Stomach (tissue), 8 donors: ENCODE measurements at regions not wholly inside any gene's neighbourhood (a gene's known extent, or its start where the extent isn't known, plus 50 kb on each side); places are given as distances from the start of the nearest gene placed in this dataset.

Experiments used
- DNase-seq, 2 donors: peaks; one replicate each; pipeline versions ENCODE4 v3.0.0 to v3.0.0-alpha.2; 2013 to 2019
- H3K27ac ChIP-seq, 5 donors: fragments of 200-600 bp in 4 of 5; sonication (generic) in 4 of 5; one replicate each; pipeline ENCODE4 v1.5.1; 2013 to 2019; ENCODE audit warnings: mild to moderate bottlenecking in 1 of 5, moderate library complexity in 1 of 5
- H3K27me3 ChIP-seq, 3 donors: fragments of 200-600 bp; sonication (generic); one replicate each; pipeline ENCODE4 v1.5.1; 2017 to 2019; ENCODE audit warnings: mixed run types in 1 of 3
- H3K36me3 ChIP-seq, 4 donors: fragments of 200-600 bp; sonication (generic); 1 replicate in 3 of 4; 2 replicates in 1 of 4; pipeline ENCODE4 v1.5.1; 2016 to 2019
- H3K4me1 ChIP-seq, 4 donors: fragments of 200-600 bp; sonication (generic); one replicate each; pipeline ENCODE4 v1.5.1; 2016 to 2019
- H3K4me3 ChIP-seq, 4 donors: fragments of 200-600 bp; sonication (generic) in 3 of 4; one replicate each; pipeline ENCODE4 v1.5.1; 2016 to 2019; ENCODE audit warnings: mild to moderate bottlenecking in 1 of 4
- H3K9me3 ChIP-seq, 4 donors: fragments of 200-600 bp; sonication (generic); one replicate each; pipeline ENCODE4 v1.5.1; 2016 to 2019
- EP300 ChIP-seq: sonication (generic); formaldehyde crosslinking; IDR thresholded peaks from one replicate; pipeline ENCODE4 v1.6.1; 2017; ENCODE audit warnings: antibody characterized with exemption
- POLR2A ChIP-seq, 4 donors: fragments of 450-650 bp; IDR thresholded peaks; one replicate each; pipeline ENCODE4 v1.6.1; 2016; ENCODE audit warnings: antibody characterized with exemption in 4 of 4, control low read depth in 2 of 4, mild to moderate bottlenecking in 1 of 4, moderate library complexity in 1 of 4
- POLR2AphosphoS5 ChIP-seq, 3 donors: sonication (generic); formaldehyde crosslinking; IDR thresholded peaks; one replicate each; pipeline ENCODE4 v1.6.1; 2016; ENCODE audit warnings: antibody characterized with exemption in 3 of 3
- WGBS, 5 donors: extraction: QIAGEN DNeasy Blood & Tissue Kit in 3 of 5; methylation state at CpG; one replicate each; pipeline versions ENCODE4 v1.1.5 to v1.1.7; 2013 to 2018; 5-methylcytosine and 5-hydroxymethylcytosine counted together
- intact Hi-C: fragments of 100-400 bp; cut with DNase I; formaldehyde crosslinking; loops from one replicate; pipeline ENCODE4 v1.15.1; 2023; ENCODE audit warnings: low total_unique reads
- TF ChIP-seq, protein P1 (sequence below), 7 experiments: fragments of 450-650 bp in 4 of 7; fragments of 200-600 bp in 3 of 7; sonication (generic) in 3 of 7; IDR thresholded peaks; one replicate each; pipeline ENCODE4 v1.5.1; 2016 to 2019; ENCODE audit warnings: antibody characterized with exemption in 7 of 7, control low read depth in 2 of 7, mild to moderate bottlenecking in 1 of 7
- donor health status: healthy with polysubstance abuse.
- donor health status: Bipolar disorder and iron deficiency.
- donor health status: healthy.

DNA sequence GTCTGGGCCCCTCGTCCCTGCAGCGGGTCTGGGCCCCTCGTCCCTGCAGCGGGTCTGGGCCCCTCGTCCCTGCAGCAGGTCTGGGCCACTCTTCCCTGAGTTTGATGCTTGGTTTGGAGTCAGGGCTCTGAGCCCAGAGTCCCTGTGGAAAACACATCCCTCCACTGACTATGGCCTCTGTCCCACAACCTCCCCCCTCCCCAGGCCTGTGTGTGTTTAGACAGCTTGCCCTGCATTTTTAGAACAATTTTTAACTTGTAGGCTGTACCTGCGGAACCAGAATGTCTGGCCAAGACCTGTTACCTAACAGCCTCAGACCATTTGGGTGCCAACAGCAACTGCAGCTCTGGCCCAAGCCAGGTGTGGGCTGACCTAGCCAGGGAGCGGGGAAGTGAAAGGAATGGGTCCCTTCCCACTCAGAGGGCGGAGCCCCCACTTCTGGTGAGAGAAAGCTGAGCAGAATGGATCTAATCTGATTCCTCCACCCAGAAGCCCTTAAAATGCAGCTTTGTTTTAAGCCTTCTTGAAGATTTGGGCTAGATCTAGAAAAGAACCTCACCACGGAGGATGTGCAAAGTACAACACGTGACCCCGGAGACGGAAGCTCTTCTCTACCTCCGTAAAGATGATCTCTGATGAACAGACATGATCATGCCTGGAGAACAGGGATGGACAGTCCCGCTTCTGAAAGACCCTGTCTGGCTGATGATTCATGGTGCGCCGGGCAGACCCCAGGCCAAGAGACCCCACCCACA is 60.5 kb upstream of the TFRC start:
- Histone ChIP-seq H3K9me3 (no peaks in the 10 kb centered on the region), H3K36me3 (no peaks in the 10 kb centered on the region), H3K4me1 (peaks cover 0 to 15% (median 13%) of the 10 kb centered on the region in 4 donors), H3K4me3 (peak overlapping the region in 1 of 4 donors; percentile 6), H3K27ac (no peak overlapping the region), H3K27me3 (no peaks in the 10 kb centered on the region)
- peak; percentile 70 to 79 for DNase-seq
- intact Hi-C loops, result no loop called here
- WGBS, 5 donors, result 57 to 73% (median 61%) methylated on average over 14 to 16 of the region's 16 CpGs
- TF ChIP-seq, protein P1, sequence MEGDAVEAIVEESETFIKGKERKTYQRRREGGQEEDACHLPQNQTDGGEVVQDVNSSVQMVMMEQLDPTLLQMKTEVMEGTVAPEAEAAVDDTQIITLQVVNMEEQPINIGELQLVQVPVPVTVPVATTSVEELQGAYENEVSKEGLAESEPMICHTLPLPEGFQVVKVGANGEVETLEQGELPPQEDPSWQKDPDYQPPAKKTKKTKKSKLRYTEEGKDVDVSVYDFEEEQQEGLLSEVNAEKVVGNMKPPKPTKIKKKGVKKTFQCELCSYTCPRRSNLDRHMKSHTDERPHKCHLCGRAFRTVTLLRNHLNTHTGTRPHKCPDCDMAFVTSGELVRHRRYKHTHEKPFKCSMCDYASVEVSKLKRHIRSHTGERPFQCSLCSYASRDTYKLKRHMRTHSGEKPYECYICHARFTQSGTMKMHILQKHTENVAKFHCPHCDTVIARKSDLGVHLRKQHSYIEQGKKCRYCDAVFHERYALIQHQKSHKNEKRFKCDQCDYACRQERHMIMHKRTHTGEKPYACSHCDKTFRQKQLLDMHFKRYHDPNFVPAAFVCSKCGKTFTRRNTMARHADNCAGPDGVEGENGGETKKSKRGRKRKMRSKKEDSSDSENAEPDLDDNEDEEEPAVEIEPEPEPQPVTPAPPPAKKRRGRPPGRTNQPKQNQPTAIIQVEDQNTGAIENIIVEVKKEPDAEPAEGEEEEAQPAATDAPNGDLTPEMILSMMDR (IDR thresholded peaks at IDR 0.05), result no peak
- TF ChIP-seq EP300, result no peak

- Histone ChIP-seq H3K27ac (no peak overlapping the region), H3K36me3 (no peaks in the 10 kb centered on the region), H3K27me3 (no peaks in the 10 kb centered on the region), H3K9me3 (no peaks in the 10 kb centered on the region), H3K4me3 (no peak overlapping the region), H3K4me1 (peaks cover 0 to 15% (median 14%) of the 10 kb centered on the region in 4 donors)
- no peak for TF ChIP-seq EP300
- TF ChIP-seq, protein P1 (IDR thresholded peaks at IDR 0.05), result no peak
- no peak for TF ChIP-seq POLR2A (IDR thresholded peaks at IDR 0.05)
- no peak for TF ChIP-seq POLR2AphosphoS5 (IDR thresholded peaks at IDR 0.05)
- WGBS, 5 donors, result 46 to 65% (median 56%) methylated on average over 4 to 6 of the region's 6 CpGs
- intact Hi-C loops, result no loop called here
- DNase-seq, result no peak
These were observed 59.9 kb upstream of the TFRC start for GRCh38 chr3:196141866-196142201.

GRCh38 chr3:196141052-196141865 is 59.4 kb upstream of the TFRC start:
- WGBS, 5 donors, result 86 to 93% (median 89%) methylated on average over 15 of the region's 15 CpGs
- Histone ChIP-seq H3K9me3 (no peaks in the 10 kb centered on the region), H3K4me3 (no peak overlapping the region), H3K4me1 (peaks cover 0 to 20% (median 18%) of the 10 kb centered on the region in 4 donors), H3K36me3 (no peaks in the 10 kb centered on the region), H3K27ac (no peak overlapping the region), H3K27me3 (no peaks in the 10 kb centered on the region)
- intact Hi-C loops, result no loop called here
- no peak for DNase-seq
- no peak for TF ChIP-seq EP300
- TF ChIP-seq POLR2AphosphoS5 (IDR thresholded peaks at IDR 0.05), result no peak
- TF ChIP-seq, protein P1 (IDR thresholded peaks at IDR 0.05), result no peak
- TF ChIP-seq POLR2A (IDR thresholded peaks at IDR 0.05), result no peak

- H3K27me3 ChIP-seq, result no peaks in the 10 kb centered on the region
- TF ChIP-seq POLR2AphosphoS5 (IDR thresholded peaks at IDR 0.05) (no peak), POLR2A (IDR thresholded peaks at IDR 0.05) (no peak), EP300 (no peak)
- TF ChIP-seq, protein P1 (IDR thresholded peaks at IDR 0.05), result no peak
- no peak overlapping the region for H3K27ac ChIP-seq
- 72 to 83% (median 83%) methylated on average over 12 of the region's 12 CpGs for WGBS, 5 donors
- H3K4me1 ChIP-seq, result peaks cover 0 to 27% (median 25%) of the 10 kb centered on the region in 4 donors
- intact Hi-C loops, result no loop called here
- no peak for DNase-seq
- no peak overlapping the region for H3K4me3 ChIP-seq
- H3K36me3 ChIP-seq, result no peaks in the 10 kb centered on the region
- no peaks in the 10 kb centered on the region for H3K9me3 ChIP-seq
These were observed 58.3 kb upstream of the TFRC start for GRCh38 chr3:196140224-196140623.
